ENCODE measurements at regions not wholly inside any gene's neighbourhood (a gene's known extent, or its start where the extent isn't known, plus 50 kb on each side); places are given as distances from the start of the nearest gene placed in this dataset.

- Histone ChIP-seq H3K4me2 (no peak overlapping the region), H3K4me3 (no peak overlapping the region), H3K79me2 (no peaks in the 10 kb centered on the region), H4K20me1 (ENCODE audit: insufficient read depth, poor library complexity, severe bottlenecking) (no peaks in the 10 kb centered on the region), H3K4me1 (ENCODE audit: insufficient read depth) (no peaks in the 10 kb centered on the region), H3K27ac (no peak overlapping the region), H3K9me2 (replicated peaks; ENCODE audit: insufficient read depth) (no peaks in the 10 kb centered on the region), H2AFZ (no peak overlapping the region), H3K36me3 (replicated peaks; ENCODE audit: insufficient read depth, low read depth) (no peaks in the 10 kb centered on the region), H3K27me3 (no peaks in the 10 kb centered on the region), H3K9me3 (ENCODE audit: low read depth) (no peaks in the 10 kb centered on the region)
- DNase-seq (ENCODE audit: low spot score), result no peak
- TF ChIP-seq EZH2 (IDR thresholded peaks at IDR 0.05; ENCODE audit: borderline replicate concordance) (no peak), CTCF (IDR thresholded peaks at IDR 0.05; ENCODE audit: poor library complexity) (no peak), EZH2phosphoT487 (IDR thresholded peaks at IDR 0.05; ENCODE audit: low read depth, severe bottlenecking, unreplicated experiment) (no peak)
Observed at GRCh38 chr16:63922560-63922959, 1199.3 kb downstream of the CDH11 start.

- no peaks in the 10 kb centered on the region for H4K20me1 ChIP-seq (ENCODE audit: insufficient read depth, poor library complexity, severe bottlenecking)
- H2AFZ ChIP-seq, result no peak overlapping the region
- H3K27ac ChIP-seq, result no peak overlapping the region
- no peaks in the 10 kb centered on the region for H3K27me3 ChIP-seq
- H3K9me3 ChIP-seq (ENCODE audit: low read depth), result no peaks in the 10 kb centered on the region
- H3K4me3 ChIP-seq, result no peak overlapping the region
- no peaks in the 10 kb centered on the region for H3K9me2 ChIP-seq (replicated peaks; ENCODE audit: insufficient read depth)
- no peaks in the 10 kb centered on the region for H3K4me1 ChIP-seq (ENCODE audit: insufficient read depth)
- no peaks in the 10 kb centered on the region for H3K79me2 ChIP-seq
- no peak overlapping the region for H3K4me2 ChIP-seq
- TF ChIP-seq EZH2 (IDR thresholded peaks at IDR 0.05; ENCODE audit: borderline replicate concordance) (no peak), CTCF (IDR thresholded peaks at IDR 0.05; ENCODE audit: poor library complexity) (no peak), EZH2phosphoT487 (IDR thresholded peaks at IDR 0.05; ENCODE audit: low read depth, severe bottlenecking, unreplicated experiment) (no peak)
- no peak for DNase-seq (ENCODE audit: low spot score)
- no peaks in the 10 kb centered on the region for H3K36me3 ChIP-seq (replicated peaks; ENCODE audit: insufficient read depth, low read depth)
- WGBS (ENCODE audit: low lambda C conversion rate, missing lambda C conversion rate), result 92% methylated on average over 3 of the region's 3 CpGs
Observed at GRCh38 chr16:63921737-63922295, 1200.0 kb downstream of the CDH11 start.

- DNase-seq (ENCODE audit: low spot score), result no peak
- H3K36me3 ChIP-seq (replicated peaks; ENCODE audit: insufficient read depth, low read depth), result no peaks in the 10 kb centered on the region
Observed at GRCh38 chr16:63913290-63913689, 1208.6 kb downstream of the CDH11 start.

More at GRCh38 chr16:63913290-63913689, 1208.6 kb downstream of the CDH11 start:
- H3K4me3 ChIP-seq, result no peak overlapping the region
- no peaks in the 10 kb centered on the region for H3K4me1 ChIP-seq (ENCODE audit: insufficient read depth)
- no peak overlapping the region for H3K27ac ChIP-seq
- H3K79me2 ChIP-seq, result no peaks in the 10 kb centered on the region
- TF ChIP-seq CTCF (IDR thresholded peaks at IDR 0.05; ENCODE audit: poor library complexity), result no peak
- no peak for TF ChIP-seq EZH2phosphoT487 (IDR thresholded peaks at IDR 0.05; ENCODE audit: low read depth, severe bottlenecking, unreplicated experiment)
- TF ChIP-seq EZH2 (IDR thresholded peaks at IDR 0.05; ENCODE audit: borderline replicate concordance), result no peak
- H3K27me3 ChIP-seq, result no peaks in the 10 kb centered on the region
- no peaks in the 10 kb centered on the region for H3K9me3 ChIP-seq (ENCODE audit: low read depth)
- H4K20me1 ChIP-seq (ENCODE audit: insufficient read depth, poor library complexity, severe bottlenecking), result no peaks in the 10 kb centered on the region
- no peak overlapping the region for H3K4me2 ChIP-seq
- 95% methylated on average over 1 of the region's 1 CpG for WGBS (ENCODE audit: low lambda C conversion rate, missing lambda C conversion rate)
- no peaks in the 10 kb centered on the region for H3K9me2 ChIP-seq (replicated peaks; ENCODE audit: insufficient read depth)
- H2AFZ ChIP-seq, result no peak overlapping the region
